Cardiac muscle cell (in vitro differentiated cells and primary cell): ENCODE measurements at regions not wholly inside any gene's neighbourhood (a gene's known extent, or its start where the extent isn't known, plus 50 kb on each side); places are given as distances from the start of the nearest gene placed in this dataset.
"Not testable (repeated sequence)": the region's sequence is repeated elsewhere in the genome, so short reads cannot be mapped to it uniquely, and the experiment has no call there.

Experiments used
- DNase-seq, 2 donors: peaks; one replicate each; pipeline versions ENCODE4 v3.0.0 to v3.0.0-alpha.2; 2010 to 2017; ENCODE audit warnings: low read depth in 1 of 2, low spot score in 1 of 2
- H3K27ac ChIP-seq: fragments of 200-600 bp; sonication (generic); 2 replicates; pipeline ENCODE4 v1.5.1; 2016
- H3K27me3 ChIP-seq: fragments of 200-600 bp; sonication (generic); 2 replicates; pipeline ENCODE4 v1.6.0; 2016; ENCODE audit warnings: control low read depth
- H3K36me3 ChIP-seq: fragments of 200-600 bp; sonication (generic); 2 replicates; pipeline ENCODE4 v1.5.1; 2016; ENCODE audit warnings: control low read depth
- H3K4me1 ChIP-seq: fragments of 200-600 bp; sonication (generic); 2 replicates; pipeline ENCODE4 v1.8.1; 2017; ENCODE audit warnings: low read depth, mild to moderate bottlenecking, mixed run types
- H3K4me3 ChIP-seq: fragments of 200-600 bp; sonication (generic); 2 replicates; pipeline ENCODE4 v1.5.1; 2016; ENCODE audit warnings: mild to moderate bottlenecking
- H3K9me3 ChIP-seq: fragments of 200-600 bp; sonication (generic); 2 replicates; pipeline ENCODE4 v1.5.1; 2017; ENCODE audit warnings: low read depth, mild to moderate bottlenecking, control low read depth
- CTCF ChIP-seq: IDR thresholded peaks from 2 replicates; pipeline ENCODE4 v1.5.1; 2012; ENCODE audit warnings: low read depth, mild to moderate bottlenecking, low read length

- no peak for DNase-seq
- H3K27me3 ChIP-seq: no peaks in the 10 kb centered on the region
- H3K36me3 ChIP-seq: no peaks in the 10 kb centered on the region
- no peak overlapping the region for H3K27ac ChIP-seq
- no peak for TF ChIP-seq CTCF
- no peaks in the 10 kb centered on the region for H3K4me1 ChIP-seq
- no peaks in the 10 kb centered on the region for H3K9me3 ChIP-seq
- H3K4me3 ChIP-seq: no peak overlapping the region
Observed at GRCh38 chr3:144497452-144497851, 525.8 kb downstream of the DIPK2A start.

GRCh38 chr3:144499001-144499930, 527.6 kb downstream of the DIPK2A start:
- H3K27me3 ChIP-seq: no peaks in the 10 kb centered on the region
- DNase-seq: peak in 1 of 2 donors; percentile 8
- H3K4me3 ChIP-seq: no peak overlapping the region
- no peaks in the 10 kb centered on the region for H3K4me1 ChIP-seq
- H3K36me3 ChIP-seq: no peaks in the 10 kb centered on the region
- no peak for TF ChIP-seq CTCF
- H3K9me3 ChIP-seq: no peaks in the 10 kb centered on the region
- H3K27ac ChIP-seq: no peak overlapping the region

- no peaks in the 10 kb centered on the region for H3K9me3 ChIP-seq
- H3K4me3 ChIP-seq: no peak overlapping the region
- DNase-seq: no peak
- no peak overlapping the region for H3K27ac ChIP-seq
- H3K27me3 ChIP-seq: no peaks in the 10 kb centered on the region
- H3K4me1 ChIP-seq: no peaks in the 10 kb centered on the region
- no peak for TF ChIP-seq CTCF
- no peaks in the 10 kb centered on the region for H3K36me3 ChIP-seq
Observed at GRCh38 chr3:144501467-144501866, 529.8 kb downstream of the DIPK2A start.

- Histone ChIP-seq H3K4me1 (no peaks in the 10 kb centered on the region), H3K27me3 (no peaks in the 10 kb centered on the region), H3K36me3 (no peaks in the 10 kb centered on the region), H3K9me3 (no peaks in the 10 kb centered on the region), H3K27ac (no peak overlapping the region), H3K4me3 (no peak overlapping the region)
- no peak for DNase-seq
- no peak for TF ChIP-seq CTCF
Observed at GRCh38 chr3:144502402-144502801, 530.8 kb downstream of the DIPK2A start.

GRCh38 chr3:144506375-144506774, 534.8 kb downstream of the DIPK2A start:
- not testable (repeated sequence) for H3K36me3 ChIP-seq, DNase-seq, H3K4me3 ChIP-seq, H3K27ac ChIP-seq, H3K27me3 ChIP-seq, H3K9me3 ChIP-seq, H3K4me1 ChIP-seq

GRCh38 chr3:144511346-144511745, 539.7 kb downstream of the DIPK2A start:
- peak in 1 of 2 donors; percentile 3 for DNase-seq
- Histone ChIP-seq H3K36me3 (no peaks in the 10 kb centered on the region), H3K9me3 (no peaks in the 10 kb centered on the region), H3K27ac (no peak overlapping the region), H3K4me1 (peaks cover 5% of the 10 kb centered on the region), H3K27me3 (no peaks in the 10 kb centered on the region), H3K4me3 (no peak overlapping the region)
- TF ChIP-seq CTCF: no peak
